ENCODE measurements at regions not wholly inside any gene's neighbourhood (a gene's known extent, or its start where the extent isn't known, plus 50 kb on each side); places are given as distances from the start of the nearest gene placed in this dataset.

DNA sequence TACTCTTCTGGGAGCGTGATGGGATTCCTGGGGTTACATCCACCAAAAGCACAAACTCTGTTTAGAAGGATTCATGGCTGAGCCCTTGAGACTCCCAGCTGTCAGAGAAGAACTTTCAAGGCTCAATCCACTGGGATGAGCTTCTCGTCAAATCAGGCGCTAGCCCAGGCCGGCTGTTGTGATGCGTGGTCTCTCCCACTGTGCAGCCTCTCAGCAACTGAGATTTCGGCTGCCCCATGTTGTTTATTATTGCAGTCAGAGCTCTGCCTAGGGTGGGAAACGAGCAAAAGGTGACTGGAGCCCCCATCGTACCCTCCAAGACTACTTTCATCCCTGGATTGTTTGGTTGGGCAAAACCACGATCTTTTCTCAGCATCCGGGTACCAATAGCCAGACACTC, 251.6 kb downstream of the ETS1 start:
- H3K4me1 ChIP-seq: peaks cover 0 to 4% (median 0%) of the 10 kb centered on the region in 3 donors
- intact Hi-C loops (cut with DNase I): no loop called here
- TF ChIP-seq, protein P1, sequence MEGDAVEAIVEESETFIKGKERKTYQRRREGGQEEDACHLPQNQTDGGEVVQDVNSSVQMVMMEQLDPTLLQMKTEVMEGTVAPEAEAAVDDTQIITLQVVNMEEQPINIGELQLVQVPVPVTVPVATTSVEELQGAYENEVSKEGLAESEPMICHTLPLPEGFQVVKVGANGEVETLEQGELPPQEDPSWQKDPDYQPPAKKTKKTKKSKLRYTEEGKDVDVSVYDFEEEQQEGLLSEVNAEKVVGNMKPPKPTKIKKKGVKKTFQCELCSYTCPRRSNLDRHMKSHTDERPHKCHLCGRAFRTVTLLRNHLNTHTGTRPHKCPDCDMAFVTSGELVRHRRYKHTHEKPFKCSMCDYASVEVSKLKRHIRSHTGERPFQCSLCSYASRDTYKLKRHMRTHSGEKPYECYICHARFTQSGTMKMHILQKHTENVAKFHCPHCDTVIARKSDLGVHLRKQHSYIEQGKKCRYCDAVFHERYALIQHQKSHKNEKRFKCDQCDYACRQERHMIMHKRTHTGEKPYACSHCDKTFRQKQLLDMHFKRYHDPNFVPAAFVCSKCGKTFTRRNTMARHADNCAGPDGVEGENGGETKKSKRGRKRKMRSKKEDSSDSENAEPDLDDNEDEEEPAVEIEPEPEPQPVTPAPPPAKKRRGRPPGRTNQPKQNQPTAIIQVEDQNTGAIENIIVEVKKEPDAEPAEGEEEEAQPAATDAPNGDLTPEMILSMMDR (IDR thresholded peaks at IDR 0.05): no peak
- no peak for TF ChIP-seq POLR2A (IDR thresholded peaks at IDR 0.05)
- DNase-seq: no peak
- no peaks in the 10 kb centered on the region for H3K27me3 ChIP-seq
- no peaks in the 10 kb centered on the region for H3K9me3 ChIP-seq
- WGBS, 2 donors: 74 to 75% methylated on average over 6 to 9 of the region's 10 CpGs
- H3K4me3 ChIP-seq: no peak overlapping the region
- peak overlapping the region in 3 of 4 donors; percentile 44 to 63 (median 47) for H3K27ac ChIP-seq
- H3K36me3 ChIP-seq: no peaks in the 10 kb centered on the region

DNA sequence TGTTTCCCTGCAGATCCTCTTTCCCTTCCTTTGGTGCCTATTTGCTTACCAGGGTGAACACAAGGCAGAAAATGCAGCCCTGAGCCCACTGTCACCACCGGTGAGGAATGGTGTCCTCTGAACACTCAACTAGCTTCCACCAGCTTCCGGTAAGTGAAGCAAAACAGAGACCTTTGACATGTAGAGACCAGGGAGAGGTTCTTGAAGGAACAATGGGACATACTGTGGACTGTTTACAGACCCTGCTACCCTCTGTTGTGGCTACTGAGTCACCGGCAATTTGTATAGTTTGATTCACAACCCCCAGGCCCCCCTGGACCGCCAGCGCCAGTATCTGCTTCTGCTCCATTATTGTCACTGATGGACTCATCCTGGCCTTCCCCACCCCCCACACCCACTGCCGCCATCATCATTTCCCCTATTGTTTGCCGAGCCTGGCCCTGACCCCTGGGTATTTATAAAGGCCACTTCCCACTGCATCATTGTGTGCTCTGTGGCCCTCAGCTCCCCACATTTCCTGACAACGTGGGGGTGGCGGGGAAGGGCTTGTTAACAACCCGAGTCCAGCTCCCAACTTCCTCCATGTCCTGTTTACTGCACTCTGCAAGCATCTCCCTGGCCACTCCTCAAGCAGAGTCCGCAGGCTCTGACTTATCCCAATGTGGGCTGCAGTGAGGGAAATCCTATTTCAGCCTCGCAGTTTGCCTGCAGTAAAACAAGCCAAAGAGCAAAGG, 252.9 kb downstream of the ETS1 start:
- Histone ChIP-seq H3K9me3 (no peaks in the 10 kb centered on the region), H3K27me3 (no peaks in the 10 kb centered on the region), H3K36me3 (no peaks in the 10 kb centered on the region), H3K4me3 (no peak overlapping the region), H3K4me1 (peaks cover 0 to 4% (median 0%) of the 10 kb centered on the region in 3 donors), H3K27ac (peak overlapping the region in 3 of 4 donors; percentile 38 to 72 (median 63))
- WGBS, 2 donors: 45 to 64% methylated on average over 9 to 10 of the region's 12 CpGs
- intact Hi-C loops (cut with DNase I): no loop called here
- TF ChIP-seq POLR2A (IDR thresholded peaks at IDR 0.05): no peak
- TF ChIP-seq, protein P1 (IDR thresholded peaks at IDR 0.05): no peak
- no peak for DNase-seq

- H3K27me3 ChIP-seq: no peaks in the 10 kb centered on the region
- no peaks in the 10 kb centered on the region for H3K9me3 ChIP-seq
- intact Hi-C loops (cut with DNase I): no loop called here
- no peak overlapping the region for H3K4me3 ChIP-seq
- no peaks in the 10 kb centered on the region for H3K36me3 ChIP-seq
- 62 to 66% methylated on average over 3 of the region's 3 CpGs for WGBS, 2 donors
- no peak for TF ChIP-seq POLR2A (IDR thresholded peaks at IDR 0.05)
- TF ChIP-seq, protein P1 (IDR thresholded peaks at IDR 0.05): no peak
- DNase-seq: no peak
- H3K27ac ChIP-seq: no peak overlapping the region
- peaks cover 0 to 4% (median 0%) of the 10 kb centered on the region in 3 donors for H3K4me1 ChIP-seq
Observed at GRCh38 chr11:128331317-128331716, 256.0 kb downstream of the ETS1 start.

- no peak for DNase-seq
- H3K9me3 ChIP-seq: no peaks in the 10 kb centered on the region
- peak overlapping the region in 3 of 4 donors; percentile 16 to 55 (median 27) for H3K27ac ChIP-seq
- WGBS, 2 donors: 93 to 96% methylated on average over 2 of the region's 2 CpGs
- no peaks in the 10 kb centered on the region for H3K27me3 ChIP-seq
- no peak overlapping the region for H3K4me3 ChIP-seq
- H3K4me1 ChIP-seq: no peaks in the 10 kb centered on the region
- intact Hi-C loops (cut with DNase I): no loop called here
- no peaks in the 10 kb centered on the region for H3K36me3 ChIP-seq
- no peak for TF ChIP-seq POLR2A (IDR thresholded peaks at IDR 0.05)
- TF ChIP-seq, protein P1 (IDR thresholded peaks at IDR 0.05): no peak
Observed at GRCh38 chr11:128330203-128330602, 257.2 kb downstream of the ETS1 start.

GRCh38 chr11:128328955-128329551, 258.3 kb downstream of the ETS1 start:
- no peak for DNase-seq
- peak overlapping the region in 3 of 4 donors; percentile 32 to 56 (median 43) for H3K27ac ChIP-seq
- WGBS, 2 donors: 34 to 35% methylated on average over 7 to 9 of the region's 9 CpGs

More at GRCh38 chr11:128328955-128329551, 258.3 kb downstream of the ETS1 start:
- no peaks in the 10 kb centered on the region for H3K9me3 ChIP-seq
- intact Hi-C loops (cut with DNase I): no loop called here
- no peaks in the 10 kb centered on the region for H3K4me1 ChIP-seq
- TF ChIP-seq, protein P1 (IDR thresholded peaks at IDR 0.05): no peak
- no peak for TF ChIP-seq POLR2A (IDR thresholded peaks at IDR 0.05)
- no peaks in the 10 kb centered on the region for H3K36me3 ChIP-seq
- H3K27me3 ChIP-seq: no peaks in the 10 kb centered on the region
- no peak overlapping the region for H3K4me3 ChIP-seq
